ENCODE measurements at regions not wholly inside any gene's neighbourhood (a gene's known extent, or its start where the extent isn't known, plus 50 kb on each side); places are given as distances from the start of the nearest gene placed in this dataset.

DNA sequence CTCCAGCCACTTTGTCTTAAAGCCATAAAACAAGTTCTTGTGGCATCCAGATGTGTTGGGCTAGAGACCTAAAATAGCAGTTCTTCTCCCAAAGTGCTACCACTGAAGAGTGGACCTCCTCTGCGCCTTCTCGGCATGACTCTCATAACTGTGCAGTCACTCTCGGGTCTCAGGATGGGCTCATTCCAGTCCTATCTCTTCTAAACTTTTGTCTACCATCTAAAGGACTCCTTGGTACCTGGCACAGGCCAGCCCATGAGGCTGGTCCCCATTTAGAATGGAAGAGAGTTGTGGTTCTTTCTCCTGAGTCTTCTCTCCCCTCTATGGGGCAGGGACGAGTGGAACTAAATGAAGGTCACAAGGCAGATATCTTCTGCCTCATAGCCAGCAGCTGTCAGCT, 272.0 kb upstream of the TMTC4 start:
- TF ChIP-seq SIN3A (IDR thresholded peaks at IDR 0.05; ENCODE audit: borderline replicate concordance, insufficient read depth, low read length) (no peak), POLR2AphosphoS5 (IDR thresholded peaks at IDR 0.05; ENCODE audit: low read depth, low read length) (no peak), TAF1 (IDR thresholded peaks at IDR 0.05; ENCODE audit: borderline replicate concordance, insufficient read depth, low read length) (no peak)
- TF ChIP-seq, protein P1, sequence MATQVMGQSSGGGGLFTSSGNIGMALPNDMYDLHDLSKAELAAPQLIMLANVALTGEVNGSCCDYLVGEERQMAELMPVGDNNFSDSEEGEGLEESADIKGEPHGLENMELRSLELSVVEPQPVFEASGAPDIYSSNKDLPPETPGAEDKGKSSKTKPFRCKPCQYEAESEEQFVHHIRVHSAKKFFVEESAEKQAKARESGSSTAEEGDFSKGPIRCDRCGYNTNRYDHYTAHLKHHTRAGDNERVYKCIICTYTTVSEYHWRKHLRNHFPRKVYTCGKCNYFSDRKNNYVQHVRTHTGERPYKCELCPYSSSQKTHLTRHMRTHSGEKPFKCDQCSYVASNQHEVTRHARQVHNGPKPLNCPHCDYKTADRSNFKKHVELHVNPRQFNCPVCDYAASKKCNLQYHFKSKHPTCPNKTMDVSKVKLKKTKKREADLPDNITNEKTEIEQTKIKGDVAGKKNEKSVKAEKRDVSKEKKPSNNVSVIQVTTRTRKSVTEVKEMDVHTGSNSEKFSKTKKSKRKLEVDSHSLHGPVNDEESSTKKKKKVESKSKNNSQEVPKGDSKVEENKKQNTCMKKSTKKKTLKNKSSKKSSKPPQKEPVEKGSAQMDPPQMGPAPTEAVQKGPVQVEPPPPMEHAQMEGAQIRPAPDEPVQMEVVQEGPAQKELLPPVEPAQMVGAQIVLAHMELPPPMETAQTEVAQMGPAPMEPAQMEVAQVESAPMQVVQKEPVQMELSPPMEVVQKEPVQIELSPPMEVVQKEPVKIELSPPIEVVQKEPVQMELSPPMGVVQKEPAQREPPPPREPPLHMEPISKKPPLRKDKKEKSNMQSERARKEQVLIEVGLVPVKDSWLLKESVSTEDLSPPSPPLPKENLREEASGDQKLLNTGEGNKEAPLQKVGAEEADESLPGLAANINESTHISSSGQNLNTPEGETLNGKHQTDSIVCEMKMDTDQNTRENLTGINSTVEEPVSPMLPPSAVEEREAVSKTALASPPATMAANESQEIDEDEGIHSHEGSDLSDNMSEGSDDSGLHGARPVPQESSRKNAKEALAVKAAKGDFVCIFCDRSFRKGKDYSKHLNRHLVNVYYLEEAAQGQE (IDR thresholded peaks at IDR 0.05; ENCODE audit: insufficient read depth in 1 of 2, low read depth in 2 of 2, low read length in 2 of 2) = no peak

Data from PFSK-1 (cell line).